ENCODE measurements at regions not wholly inside any gene's neighbourhood (a gene's known extent, or its start where the extent isn't known, plus 50 kb on each side); places are given as distances from the start of the nearest gene placed in this dataset.

GRCh38 chr12:65526311-65526710 is 247.8 kb downstream of the MSRB3 start:
- TF ChIP-seq, protein P1, sequence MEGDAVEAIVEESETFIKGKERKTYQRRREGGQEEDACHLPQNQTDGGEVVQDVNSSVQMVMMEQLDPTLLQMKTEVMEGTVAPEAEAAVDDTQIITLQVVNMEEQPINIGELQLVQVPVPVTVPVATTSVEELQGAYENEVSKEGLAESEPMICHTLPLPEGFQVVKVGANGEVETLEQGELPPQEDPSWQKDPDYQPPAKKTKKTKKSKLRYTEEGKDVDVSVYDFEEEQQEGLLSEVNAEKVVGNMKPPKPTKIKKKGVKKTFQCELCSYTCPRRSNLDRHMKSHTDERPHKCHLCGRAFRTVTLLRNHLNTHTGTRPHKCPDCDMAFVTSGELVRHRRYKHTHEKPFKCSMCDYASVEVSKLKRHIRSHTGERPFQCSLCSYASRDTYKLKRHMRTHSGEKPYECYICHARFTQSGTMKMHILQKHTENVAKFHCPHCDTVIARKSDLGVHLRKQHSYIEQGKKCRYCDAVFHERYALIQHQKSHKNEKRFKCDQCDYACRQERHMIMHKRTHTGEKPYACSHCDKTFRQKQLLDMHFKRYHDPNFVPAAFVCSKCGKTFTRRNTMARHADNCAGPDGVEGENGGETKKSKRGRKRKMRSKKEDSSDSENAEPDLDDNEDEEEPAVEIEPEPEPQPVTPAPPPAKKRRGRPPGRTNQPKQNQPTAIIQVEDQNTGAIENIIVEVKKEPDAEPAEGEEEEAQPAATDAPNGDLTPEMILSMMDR (IDR thresholded peaks at IDR 0.05; ENCODE audit: low read length, missing control alignments) = no peak
- no peak for DNase-seq (ENCODE audit: low read depth)
- H3K4me3 ChIP-seq (replicated peaks; ENCODE audit: low read depth, low read length) = no peak overlapping the region

DNA sequence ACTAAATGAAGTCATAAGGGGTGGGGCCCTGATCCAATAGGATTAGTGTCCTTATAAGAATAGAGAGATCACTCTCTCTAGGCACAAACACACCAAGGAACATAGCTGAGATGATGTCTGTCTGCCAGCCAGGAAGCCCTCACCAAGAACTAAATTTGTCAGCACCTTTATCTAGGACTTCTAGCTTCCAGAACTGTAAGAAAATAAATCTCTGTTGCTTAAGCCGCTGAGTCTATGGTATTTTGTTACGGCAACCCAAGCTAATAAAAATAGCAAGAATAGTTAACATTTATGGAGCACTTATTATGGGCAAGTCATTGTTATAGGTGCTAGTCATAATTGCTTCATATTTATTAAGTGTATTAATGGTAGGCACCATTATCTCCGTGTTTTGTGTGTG is 249.6 kb downstream of the MSRB3 start:
- no peak for DNase-seq (ENCODE audit: low read depth)
- H3K4me3 ChIP-seq (replicated peaks; ENCODE audit: low read depth, low read length) = no peak overlapping the region
- TF ChIP-seq, protein P1 (IDR thresholded peaks at IDR 0.05; ENCODE audit: low read length, missing control alignments) = no peak

DNA sequence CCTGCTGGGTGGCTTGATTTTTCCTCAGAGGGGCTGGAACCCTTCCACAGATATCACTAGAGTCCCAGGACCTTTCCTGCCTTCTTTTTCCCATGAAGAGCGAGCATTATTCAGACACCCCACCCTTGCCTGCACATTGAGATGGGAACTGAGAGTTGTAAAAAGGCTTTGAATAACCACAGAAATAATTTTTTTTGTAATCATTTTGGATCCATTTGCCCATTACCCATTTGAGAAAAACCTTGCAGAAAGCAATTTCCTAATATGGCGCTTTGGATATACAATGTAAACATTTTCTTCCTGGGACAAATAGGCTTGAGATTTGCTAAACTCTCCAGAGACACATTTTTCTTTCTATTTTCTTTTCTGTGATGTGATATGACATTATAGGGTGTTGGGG is 250.6 kb downstream of the MSRB3 start:
- H3K4me3 ChIP-seq (replicated peaks; ENCODE audit: low read depth, low read length) = no peak overlapping the region
- no peak for DNase-seq (ENCODE audit: low read depth)
- TF ChIP-seq, protein P1 (IDR thresholded peaks at IDR 0.05; ENCODE audit: low read length, missing control alignments) = no peak

DNA sequence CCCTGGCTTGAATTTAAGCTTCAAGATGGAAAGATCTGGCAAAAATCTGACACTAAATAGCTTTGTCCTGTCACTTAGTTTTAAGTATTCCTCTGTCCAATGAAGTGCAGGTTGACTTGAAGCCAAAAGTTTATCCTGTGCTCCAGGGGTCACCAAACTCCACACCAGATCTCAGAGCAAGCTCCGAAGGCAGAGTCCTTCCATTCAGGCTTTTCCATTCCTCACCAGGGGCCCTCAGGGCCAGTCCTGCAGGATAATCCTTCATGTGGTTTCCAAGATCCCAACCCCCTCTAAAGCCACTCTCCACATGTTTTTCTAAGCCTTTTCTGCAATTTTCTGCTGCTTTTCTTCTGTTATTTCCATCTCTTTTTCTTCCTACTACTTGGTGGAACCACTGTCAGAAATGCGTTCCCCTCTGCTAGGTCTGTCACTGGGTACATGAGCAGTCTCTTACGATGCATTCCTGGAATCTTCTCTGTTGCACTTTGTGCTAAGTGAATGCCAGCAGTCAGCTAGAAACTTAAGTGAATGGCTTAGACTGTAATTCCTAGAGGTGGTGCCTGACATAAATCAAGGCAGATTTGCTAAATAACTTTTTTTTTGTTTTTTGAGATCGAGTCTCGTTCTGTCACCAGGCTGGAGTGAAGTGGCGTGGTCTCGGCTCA is 251.4 kb downstream of the MSRB3 start:
- no peak for DNase-seq (ENCODE audit: low read depth)

DNA sequence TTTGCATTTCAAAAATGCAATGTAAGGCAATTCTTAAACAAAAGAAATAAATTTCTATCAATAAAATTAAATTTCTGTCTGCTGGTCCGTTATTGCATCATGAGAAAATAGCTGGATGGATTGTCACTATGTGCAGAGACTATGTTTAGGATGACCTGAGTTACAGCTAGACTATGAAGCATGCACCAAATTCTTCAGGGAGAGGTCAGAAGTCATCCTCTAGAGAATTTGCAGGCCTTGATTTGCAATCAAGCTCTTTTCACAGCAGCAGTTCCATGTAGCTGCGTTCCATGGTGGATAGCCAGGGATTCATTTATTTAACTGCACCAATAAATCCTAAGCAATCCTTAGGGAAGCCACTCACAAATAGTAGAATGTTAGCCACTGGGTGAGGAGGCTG is 253.7 kb downstream of the MSRB3 start:
- TF ChIP-seq, protein P1 (IDR thresholded peaks at IDR 0.05; ENCODE audit: low read length, missing control alignments) = no peak
- DNase-seq (ENCODE audit: low read depth) = peak; percentile 49
- H3K4me3 ChIP-seq (replicated peaks; ENCODE audit: low read depth, low read length) = no peak overlapping the region

More for the DNA sequence above, 251.4 kb downstream of the MSRB3 start:
- TF ChIP-seq, protein P1 (IDR thresholded peaks at IDR 0.05; ENCODE audit: low read length, missing control alignments) = no peak
- no peak overlapping the region for H3K4me3 ChIP-seq (replicated peaks; ENCODE audit: low read depth, low read length)

DNA sequence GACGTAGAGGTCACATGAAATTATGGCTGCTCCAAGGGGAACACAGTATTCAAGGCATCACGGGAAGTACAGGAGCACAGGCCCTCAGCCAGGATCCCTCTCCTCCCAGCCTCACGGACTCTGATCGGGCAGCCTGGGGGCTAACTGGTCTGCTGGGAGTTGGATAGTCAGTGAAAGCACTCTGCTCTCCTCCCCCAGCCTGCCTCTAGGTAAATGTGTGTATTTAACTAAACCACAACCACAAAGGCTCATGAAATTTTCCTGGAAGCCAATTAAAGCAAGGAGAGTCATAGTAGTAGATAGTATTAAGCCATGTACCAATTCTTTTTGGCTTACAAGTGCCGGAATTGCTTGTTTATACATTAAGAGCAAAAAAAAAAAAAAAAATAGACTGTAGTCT is 254.3 kb downstream of the MSRB3 start:
- TF ChIP-seq, protein P1 (IDR thresholded peaks at IDR 0.05; ENCODE audit: low read length, missing control alignments) = no peak
- H3K4me3 ChIP-seq (replicated peaks; ENCODE audit: low read depth, low read length) = no peak overlapping the region
- peak; percentile 45 for DNase-seq (ENCODE audit: low read depth)

Measured in fibroblast of pulmonary artery (primary cell).